ENCODE measurements at regions not wholly inside any gene's neighbourhood (a gene's known extent, or its start where the extent isn't known, plus 50 kb on each side); places are given as distances from the start of the nearest gene placed in this dataset.

DNA sequence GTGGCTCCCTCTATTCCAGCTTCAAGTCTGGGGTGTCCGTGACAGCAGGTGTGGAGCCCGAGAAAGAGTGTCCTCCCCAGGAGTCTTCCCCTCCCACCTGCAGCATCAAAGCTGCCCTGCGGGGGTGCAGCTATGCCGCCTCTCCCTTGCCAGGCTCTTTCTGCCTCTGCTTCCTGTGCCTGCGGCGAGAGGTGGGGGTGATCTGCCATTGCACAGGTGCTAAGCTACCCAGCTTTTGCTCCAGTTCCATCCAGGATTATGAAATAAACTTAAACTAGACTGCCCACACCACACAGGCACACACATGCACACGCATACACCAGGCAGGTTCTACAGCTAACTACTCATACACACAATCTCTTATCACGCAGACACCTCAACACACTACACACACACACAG is 104.7 kb upstream of the CLDN10 start:
- TF ChIP-seq POLR2A (IDR thresholded peaks at IDR 0.05), result no peak
- Histone ChIP-seq H3K4me3 (no peak overlapping the region), H3K36me3 (ENCODE audit: low read depth, missing control alignments) (no peaks in the 10 kb centered on the region), H3K9me3 (no peaks in the 10 kb centered on the region), H3K4me1 (no peaks in the 10 kb centered on the region), H3K27me3 (no peaks in the 10 kb centered on the region), H3K27ac (no peak overlapping the region)
- intact Hi-C loops (cut with DNase I; ENCODE audit: low total_unique reads), result no loop called here
- 68 to 71% methylated on average over 7 to 8 of the region's 8 CpGs for WGBS, 2 donors
- DNase-seq, result no peak

DNA sequence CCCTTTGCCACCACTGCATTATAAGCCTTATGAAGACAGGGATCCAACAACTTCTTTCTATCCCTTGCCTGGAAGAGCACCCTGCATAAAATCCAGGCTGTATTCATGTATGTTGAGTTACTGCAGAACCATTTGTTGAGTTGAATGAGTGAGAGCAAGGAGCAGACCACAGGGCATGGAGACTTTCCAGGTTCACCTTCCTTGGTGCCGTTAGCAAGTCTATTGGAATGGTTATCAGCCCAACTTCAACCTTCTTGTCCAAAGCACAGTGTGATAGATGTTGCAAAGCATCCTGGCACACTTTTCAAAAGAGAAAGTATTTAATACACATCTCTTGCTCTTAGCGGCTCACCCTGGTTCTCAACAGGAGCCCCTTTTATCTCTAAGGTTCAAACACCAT is 100.9 kb upstream of the CLDN10 start:
- no peaks in the 10 kb centered on the region for H3K9me3 ChIP-seq
- no peaks in the 10 kb centered on the region for H3K27me3 ChIP-seq
- H3K36me3 ChIP-seq (ENCODE audit: low read depth, missing control alignments), result no peaks in the 10 kb centered on the region
- no peak overlapping the region for H3K4me3 ChIP-seq
- no peaks in the 10 kb centered on the region for H3K4me1 ChIP-seq
- no peak for DNase-seq
- WGBS, 2 donors, result 95 to 96% methylated on average over 2 of the region's 2 CpGs
- TF ChIP-seq POLR2A (IDR thresholded peaks at IDR 0.05), result no peak
- no peak for TF ChIP-seq CTCF (IDR thresholded peaks at IDR 0.05)
- intact Hi-C loops (cut with DNase I; ENCODE audit: low total_unique reads), result no loop called here
- H3K27ac ChIP-seq, result no peak overlapping the region

GRCh38 chr13:95452375-95452774 is 100.1 kb upstream of the CLDN10 start:
- Histone ChIP-seq H3K27ac (no peak overlapping the region), H3K27me3 (no peaks in the 10 kb centered on the region), H3K4me1 (no peaks in the 10 kb centered on the region), H3K4me3 (no peak overlapping the region), H3K36me3 (ENCODE audit: low read depth, missing control alignments) (no peaks in the 10 kb centered on the region), H3K9me3 (no peaks in the 10 kb centered on the region)
- TF ChIP-seq CTCF (IDR thresholded peaks at IDR 0.05) (no peak), POLR2A (IDR thresholded peaks at IDR 0.05) (no peak)
- intact Hi-C loops (cut with DNase I; ENCODE audit: low total_unique reads), result no loop called here
- no peak for DNase-seq
- 45 to 50% methylated on average over 4 of the region's 4 CpGs for WGBS, 2 donors

DNA sequence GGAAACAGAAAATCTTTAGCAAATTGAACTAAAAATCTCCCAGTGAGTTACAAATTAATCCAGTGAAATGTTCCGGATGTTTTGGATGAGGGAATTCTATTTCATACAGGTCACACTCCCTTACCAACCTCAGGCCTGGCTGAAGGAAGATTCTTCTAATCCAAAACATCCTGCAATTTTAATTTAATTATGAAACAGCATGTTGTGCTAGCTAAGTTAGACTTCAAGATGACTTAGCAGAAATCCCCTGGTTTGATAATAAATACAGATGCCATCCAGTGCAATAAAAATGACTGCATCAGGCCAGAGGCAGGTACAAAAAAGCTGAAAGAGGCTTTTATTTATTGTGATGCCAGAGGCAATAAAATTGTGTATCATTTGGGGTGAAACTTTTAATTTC is 96.7 kb upstream of the CLDN10 start:
- Histone ChIP-seq H3K27ac (no peak overlapping the region), H3K9me3 (no peaks in the 10 kb centered on the region), H3K27me3 (no peaks in the 10 kb centered on the region), H3K36me3 (ENCODE audit: low read depth, missing control alignments) (no peaks in the 10 kb centered on the region), H3K4me3 (no peak overlapping the region), H3K4me1 (no peaks in the 10 kb centered on the region)
- TF ChIP-seq CTCF (IDR thresholded peaks at IDR 0.05) (no peak), POLR2A (IDR thresholded peaks at IDR 0.05) (no peak)
- DNase-seq, result no peak
- 79 to 88% methylated on average over 1 of the region's 1 CpG for WGBS, 2 donors
- intact Hi-C loops (cut with DNase I; ENCODE audit: low total_unique reads), result no loop called here

- DNase-seq, result no peak
- Histone ChIP-seq H3K36me3 (ENCODE audit: low read depth, missing control alignments) (no peaks in the 10 kb centered on the region), H3K9me3 (no peaks in the 10 kb centered on the region), H3K27me3 (no peaks in the 10 kb centered on the region), H3K4me3 (no peak overlapping the region), H3K27ac (no peak overlapping the region), H3K4me1 (no peaks in the 10 kb centered on the region)
- 49 to 50% methylated on average over 3 of the region's 3 CpGs for WGBS, 2 donors
- intact Hi-C loops (cut with DNase I; ENCODE audit: low total_unique reads), result no loop called here
- TF ChIP-seq CTCF (IDR thresholded peaks at IDR 0.05) (no peak), POLR2A (IDR thresholded peaks at IDR 0.05) (no peak)
Measured at GRCh38 chr13:95456815-95457214, 95.7 kb upstream of the CLDN10 start.

All from testis (tissue), 2 donors.